RWPE1 (cell line): ENCODE measurements at regions not wholly inside any gene's neighbourhood (a gene's known extent, or its start where the extent isn't known, plus 50 kb on each side); places are given as distances from the start of the nearest gene placed in this dataset.

Source experiments
- CTCF ChIA-PET: fragments of 350-600 bp; sonication (Branson Sonifier 250); formaldehyde crosslinking; extraction: SDS; loops from one replicate; lab custom pipeline; 2021; lab: Yijun Ruan, JAX
- POLR2A ChIA-PET: fragments of 400-600 bp; formaldehyde crosslinking; extraction: SDS; loops from one replicate; lab custom pipeline; 2020; ENCODE audit warnings: antibody characterized with exemption; ENCODE audit not compliant: low non-redundant PET; lab: Yijun Ruan, JAX
- DNase-seq: peaks from one replicate; pipeline ENCODE4 v3.0.0; 2012; ENCODE audit warnings: low spot score
- H3K27ac ChIP-seq: fragments of 450-650 bp; 2 replicates; pipeline ENCODE4 v1.5.1; 2017
- TF ChIP-seq, protein P1 (sequence below): fragments of 450-650 bp; conservative IDR thresholded peaks from 2 replicates; pipeline ENCODE4 v1.5.1; 2017; ENCODE audit warnings: low read depth, mild to moderate bottlenecking

DNA sequence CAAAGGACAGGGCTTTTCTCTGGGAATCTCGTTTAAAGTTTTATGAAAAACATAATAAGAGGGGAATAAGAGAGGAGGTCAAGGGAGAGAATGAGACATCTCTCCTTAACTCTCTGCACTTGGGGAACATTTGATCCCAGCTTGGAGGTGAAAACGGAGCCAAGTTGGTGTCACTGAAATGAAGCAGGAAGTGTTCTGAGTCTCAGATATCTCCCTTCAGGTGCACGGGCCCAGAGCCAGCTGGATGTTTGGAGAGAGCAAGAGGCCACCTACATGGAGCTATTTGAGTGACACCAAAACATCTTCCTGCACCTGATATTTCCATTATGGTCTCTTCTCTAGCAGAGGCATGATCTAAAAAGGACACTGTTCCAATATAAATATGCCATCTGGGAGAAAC, 85.7 kb downstream of the BLID start:
- no peak overlapping the region for H3K27ac ChIP-seq
- CTCF ChIA-PET = no interaction called here
- TF ChIP-seq, protein P1, sequence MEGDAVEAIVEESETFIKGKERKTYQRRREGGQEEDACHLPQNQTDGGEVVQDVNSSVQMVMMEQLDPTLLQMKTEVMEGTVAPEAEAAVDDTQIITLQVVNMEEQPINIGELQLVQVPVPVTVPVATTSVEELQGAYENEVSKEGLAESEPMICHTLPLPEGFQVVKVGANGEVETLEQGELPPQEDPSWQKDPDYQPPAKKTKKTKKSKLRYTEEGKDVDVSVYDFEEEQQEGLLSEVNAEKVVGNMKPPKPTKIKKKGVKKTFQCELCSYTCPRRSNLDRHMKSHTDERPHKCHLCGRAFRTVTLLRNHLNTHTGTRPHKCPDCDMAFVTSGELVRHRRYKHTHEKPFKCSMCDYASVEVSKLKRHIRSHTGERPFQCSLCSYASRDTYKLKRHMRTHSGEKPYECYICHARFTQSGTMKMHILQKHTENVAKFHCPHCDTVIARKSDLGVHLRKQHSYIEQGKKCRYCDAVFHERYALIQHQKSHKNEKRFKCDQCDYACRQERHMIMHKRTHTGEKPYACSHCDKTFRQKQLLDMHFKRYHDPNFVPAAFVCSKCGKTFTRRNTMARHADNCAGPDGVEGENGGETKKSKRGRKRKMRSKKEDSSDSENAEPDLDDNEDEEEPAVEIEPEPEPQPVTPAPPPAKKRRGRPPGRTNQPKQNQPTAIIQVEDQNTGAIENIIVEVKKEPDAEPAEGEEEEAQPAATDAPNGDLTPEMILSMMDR = no peak
- no peak for DNase-seq
- POLR2A ChIA-PET = no interaction called here

DNA sequence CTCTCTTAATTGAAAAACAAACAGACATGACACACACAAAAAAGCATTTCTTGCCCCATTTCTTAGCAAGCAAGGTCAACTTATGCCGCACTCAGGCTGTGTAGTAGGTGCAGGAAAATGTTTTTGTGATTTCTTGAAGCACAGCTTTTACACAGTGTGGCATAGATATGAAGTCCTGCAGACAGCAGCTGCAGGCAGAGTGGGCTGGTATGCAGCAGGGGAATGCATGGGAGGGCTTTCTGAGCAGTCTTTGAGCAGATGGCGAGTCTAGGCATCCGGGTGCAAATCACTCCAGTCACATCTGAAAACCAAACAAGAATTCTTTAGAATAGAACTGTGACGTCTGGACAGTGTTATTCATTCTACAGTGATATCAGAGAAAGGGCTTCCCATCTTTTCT, 87.5 kb downstream of the BLID start:
- CTCF ChIA-PET = no interaction called here
- TF ChIP-seq, protein P1 = no peak
- DNase-seq = no peak
- POLR2A ChIA-PET = no interaction called here
- no peak overlapping the region for H3K27ac ChIP-seq

DNA sequence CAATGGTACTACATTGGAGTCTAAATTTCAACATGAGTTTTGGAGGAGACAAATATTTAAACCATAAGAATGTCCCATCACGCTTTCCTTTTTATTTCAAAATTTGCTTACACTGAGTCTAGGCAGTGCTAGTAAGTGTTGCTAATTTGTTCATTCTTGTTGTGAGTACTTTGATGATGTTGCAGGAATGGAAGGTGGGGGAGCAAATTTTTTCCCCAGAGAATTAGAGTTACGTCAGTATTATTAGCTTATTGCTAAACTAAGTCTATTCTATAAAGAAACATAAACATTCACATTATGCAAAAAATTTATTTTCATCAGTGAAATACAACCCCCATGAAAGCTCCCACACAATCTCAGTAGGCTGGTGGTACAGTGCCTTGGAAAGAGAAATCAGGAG, 88.0 kb downstream of the BLID start:
- ChIA-PET POLR2A (no interaction called here), CTCF (no interaction called here)
- H3K27ac ChIP-seq = no peak overlapping the region
- TF ChIP-seq, protein P1 = no peak
- DNase-seq = no peak

DNA sequence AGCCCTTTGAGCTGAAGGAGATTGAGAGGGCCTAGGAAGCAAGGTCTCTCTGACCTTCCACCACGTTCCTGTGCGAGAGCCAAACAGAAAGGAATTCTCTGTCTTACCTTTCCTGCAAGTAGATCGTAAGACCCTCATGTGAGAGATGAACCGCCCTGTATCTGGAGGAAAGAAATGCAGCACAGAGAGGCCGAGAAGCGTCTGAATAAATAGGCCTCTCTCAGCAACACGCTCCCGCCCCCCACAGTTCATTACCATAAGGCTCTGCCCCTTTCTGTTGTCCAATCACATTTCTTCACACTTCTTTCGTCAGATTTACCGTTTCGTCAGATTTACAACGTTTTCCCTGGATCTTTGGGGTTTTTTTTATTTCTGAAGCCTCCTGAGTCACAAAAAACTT, 90.3 kb downstream of the BLID start:
- TF ChIP-seq, protein P1 = no peak
- no peak for DNase-seq
- H3K27ac ChIP-seq = no peak overlapping the region
- ChIA-PET POLR2A (no interaction called here), CTCF (no interaction called here)

DNA sequence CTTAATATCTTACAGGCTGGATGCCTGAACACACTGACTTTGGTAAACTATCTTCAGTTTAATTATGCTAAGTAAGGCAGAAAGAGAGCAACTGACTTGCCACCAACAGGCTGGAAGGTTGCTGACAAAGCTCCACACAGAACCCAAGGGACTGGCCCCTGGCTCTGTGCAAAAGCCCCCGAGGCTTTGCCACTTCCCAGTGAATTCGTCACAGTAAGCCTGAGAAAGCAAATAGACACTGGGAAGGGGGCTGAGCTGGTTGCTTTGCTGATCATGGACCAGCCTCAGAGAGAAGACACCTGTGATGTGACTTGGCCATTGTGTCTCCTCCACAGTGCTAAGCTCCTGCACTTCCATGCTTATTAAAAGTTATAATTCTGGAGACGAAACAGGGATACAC, 91.7 kb downstream of the BLID start:
- H3K27ac ChIP-seq = no peak overlapping the region
- CTCF ChIA-PET = no interaction called here
- TF ChIP-seq, protein P1 = no peak
- no peak for DNase-seq
- POLR2A ChIA-PET = interaction anchor here (0.5 kb wide), 1 partner anchor 135 kb away, joined by 4 read pairs; no protein-coding TSS in a partner anchor

DNA sequence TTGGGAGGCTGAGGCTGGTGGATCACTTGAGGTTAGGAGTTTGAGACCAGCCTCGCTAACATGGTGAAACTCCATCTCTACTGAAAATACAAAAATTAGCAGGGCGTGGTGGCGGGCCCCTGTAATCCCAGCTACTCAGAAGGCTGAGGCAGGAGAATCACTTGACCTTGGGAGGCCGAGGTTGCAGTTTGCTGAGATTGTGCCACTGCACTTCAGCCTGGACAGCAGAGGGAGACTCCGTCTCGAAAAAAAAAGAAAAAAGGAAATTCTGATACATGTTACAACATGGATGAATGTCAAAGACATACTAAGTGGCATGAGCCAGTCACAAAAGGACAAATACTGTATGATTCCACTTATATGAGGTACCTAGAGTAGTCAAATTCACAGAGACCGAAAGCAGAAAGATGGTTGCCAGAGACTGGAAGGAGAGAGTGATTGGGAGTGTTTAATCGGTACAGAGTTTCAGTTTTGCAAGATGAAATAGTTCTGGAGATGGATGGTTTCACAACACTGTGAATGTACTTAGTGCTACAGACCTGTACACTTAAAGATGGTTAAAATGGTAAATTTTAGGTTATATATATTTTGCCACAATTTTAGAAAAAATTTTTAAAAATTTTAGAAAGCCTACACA, 92.3 kb downstream of the BLID start:
- POLR2A ChIA-PET = interaction anchor here (0.5 kb wide), 1 partner anchor 135 kb away, joined by 4 read pairs; no protein-coding TSS in a partner anchor
- CTCF ChIA-PET = interaction anchor here (0.6 to 1.0 kb wide), 4 partner anchors 43 to 356 kb away, joined by 3 to 5 read pairs (median 3); no protein-coding TSS in a partner anchor
- H3K27ac ChIP-seq = no peak overlapping the region
- TF ChIP-seq, protein P1 = no peak
- DNase-seq = no peak
